Heart right ventricle (tissue), 16 donors: ENCODE measurements at regions not wholly inside any gene's neighbourhood (a gene's known extent, or its start where the extent isn't known, plus 50 kb on each side); places are given as distances from the start of the nearest gene placed in this dataset.
"Not testable (repeated sequence)": the region's sequence is repeated elsewhere in the genome, so short reads cannot be mapped to it uniquely, and the experiment has no call there.

Experiments
- ATAC-seq, 8 donors: fragments of 200-7000 bp; cut with Tn5 transposase; one replicate each; pipeline ENCODE4 v1.9.1; 2020; ENCODE audit warnings: mild to moderate bottlenecking in 8 of 8, moderate library complexity in 8 of 8, moderate number of reproducible peaks in 1 of 8
- DNase-seq, 2 donors: peaks; one replicate each; pipeline ENCODE4 v3.0.0-alpha.2; 2020
- H3K27ac ChIP-seq, 10 donors: fragments of 200-600 bp; sonication (generic) in 2 of 10; one replicate each; pipeline versions ENCODE4 v1.5.0 to v1.8.0; 2020 to 2022; ENCODE audit warnings: mild to moderate bottlenecking in 3 of 10
- H3K27me3 ChIP-seq, 7 donors: fragments of 200-600 bp; one replicate each; pipeline ENCODE4 v1.8.0; 2021 to 2022; ENCODE audit warnings: mild to moderate bottlenecking in 2 of 7
- H3K36me3 ChIP-seq, 9 donors: fragments of 200-600 bp; sonication (generic) in 1 of 9; one replicate each; pipeline versions ENCODE4 v1.5.0 to v1.8.0; 2020 to 2022; ENCODE audit warnings: mild to moderate bottlenecking in 2 of 9
- H3K4me1 ChIP-seq, 9 donors: fragments of 200-600 bp; sonication (generic) in 1 of 9; one replicate each; pipeline versions ENCODE4 v1.5.0 to v1.8.0; 2020 to 2022; ENCODE audit warnings: mild to moderate bottlenecking in 4 of 9
- H3K4me3 ChIP-seq, 10 donors: fragments of 200-600 bp; sonication (generic) in 2 of 10; one replicate each; pipeline versions ENCODE4 v1.5.0 to v1.8.0; 2020 to 2022; ENCODE audit warnings: mild to moderate bottlenecking in 7 of 10, moderate library complexity in 2 of 10
- H3K9me3 ChIP-seq, 11 donors: fragments of 200-600 bp in 10 of 11; sonication (generic) in 2 of 11; one replicate each; pipeline versions ENCODE4 v1.5.0 to v1.8.0; 2013 to 2022; ENCODE audit warnings: mild to moderate bottlenecking in 2 of 11, control low read depth in 1 of 11, moderate library complexity in 1 of 11
- WGBS, 2 donors: extraction: QIAGEN DNeasy Blood & Tissue Kit; methylation state at CpG; one replicate each; pipeline ENCODE4 v1.1.7; 2013; ENCODE audit warnings: inconsistent platforms in 1 of 2; 5-methylcytosine and 5-hydroxymethylcytosine counted together
- intact Hi-C, 10 donors: fragments of 100-400 bp; cut with DNase I; formaldehyde crosslinking; loops; one replicate each; pipeline versions ENCODE4 v1.11.1 to v1.14.2; 2022
- TF ChIP-seq, protein P1 (sequence below), 9 donors: fragments of 200-600 bp; sonication (generic) in 2 of 9; IDR thresholded peaks; one replicate each; pipeline versions ENCODE4 v1.5.0 to v1.8.0; 2021 to 2022; ENCODE audit warnings: antibody characterized with exemption in 9 of 9, mild to moderate bottlenecking in 5 of 9, moderate library complexity in 1 of 9
- donor health status: Arrhythmogenic right ventricular cardiomyopathy.
- donor health status: ischemic (EF 13 %, LVEDD 7.1; RV severe dilation, severe dysfunction).
- donor health status: healthy with polysubstance abuse.
- donor health status: DM: no; HTN: yes; CAD: no.
- donor health status: DM: no; HTN: no; CAD: no.
- donor health status: ischemic (EF 25% LVEDD 6.9; RV normal size, moderate dysfunction).
- donor health status: ischemic (EF 25% LVEDD 5.7; RV mildly dilated, moderate dysfunction).
- donor health status: healthy.
- donor health status: DM: yes; HTN: yes; CAD: no.
- donor health status: Ischemic cardiomyopathy.
- donor health status: ischemic (EF 35%, LVEDD 5.7; RV mildly dilated, moderate dysfunction).
- donor health status: nonischemic (EF 11% LVEDD 7.7; RV severe dilation, severe dysfunction).
- donor health status: DM: yes; HTN: yes; CAD: no.
- donor health status: PGD.
- donor health status: ischemic (EF 29% LVEDD 5.4; RV normal size, mild dysfunction).
- donor health status: nonischemic (EF 23%, LVEDD 6.1; RV moderate dilation, normal function).

DNA sequence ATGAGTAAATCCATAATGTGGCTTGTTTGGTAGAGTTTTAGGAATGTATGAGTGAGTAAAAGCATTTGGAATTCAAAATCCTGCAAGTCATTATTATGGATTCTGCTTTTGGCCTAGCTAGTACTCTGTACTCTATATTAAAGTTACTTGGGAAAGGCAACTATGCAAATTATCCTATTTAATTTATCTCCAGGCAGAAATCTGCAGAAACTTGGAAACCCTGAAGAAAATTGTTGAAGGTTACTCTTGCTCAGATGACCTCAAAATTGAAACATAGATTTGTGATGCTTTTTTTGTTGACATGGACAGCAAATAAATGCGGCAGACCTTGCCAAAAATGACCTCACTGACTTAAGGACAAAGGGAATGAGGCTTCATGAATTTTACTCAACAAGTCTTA lies 477.1 kb upstream of the EYS start:
- H3K9me3 ChIP-seq, result peaks cover 0 to 17% (median 0%) of the 10 kb centered on the region in 11 donors
- DNase-seq, result no peak
- H3K36me3 ChIP-seq, result no peaks in the 10 kb centered on the region
- no peaks in the 10 kb centered on the region for H3K27me3 ChIP-seq
- H3K4me3 ChIP-seq, result no peak overlapping the region
- ATAC-seq, result no peak
- WGBS, 2 donors, result 49 to 68% methylated on average over 1 of the region's 1 CpG
- intact Hi-C loops, result no loop called here
- TF ChIP-seq, protein P1, sequence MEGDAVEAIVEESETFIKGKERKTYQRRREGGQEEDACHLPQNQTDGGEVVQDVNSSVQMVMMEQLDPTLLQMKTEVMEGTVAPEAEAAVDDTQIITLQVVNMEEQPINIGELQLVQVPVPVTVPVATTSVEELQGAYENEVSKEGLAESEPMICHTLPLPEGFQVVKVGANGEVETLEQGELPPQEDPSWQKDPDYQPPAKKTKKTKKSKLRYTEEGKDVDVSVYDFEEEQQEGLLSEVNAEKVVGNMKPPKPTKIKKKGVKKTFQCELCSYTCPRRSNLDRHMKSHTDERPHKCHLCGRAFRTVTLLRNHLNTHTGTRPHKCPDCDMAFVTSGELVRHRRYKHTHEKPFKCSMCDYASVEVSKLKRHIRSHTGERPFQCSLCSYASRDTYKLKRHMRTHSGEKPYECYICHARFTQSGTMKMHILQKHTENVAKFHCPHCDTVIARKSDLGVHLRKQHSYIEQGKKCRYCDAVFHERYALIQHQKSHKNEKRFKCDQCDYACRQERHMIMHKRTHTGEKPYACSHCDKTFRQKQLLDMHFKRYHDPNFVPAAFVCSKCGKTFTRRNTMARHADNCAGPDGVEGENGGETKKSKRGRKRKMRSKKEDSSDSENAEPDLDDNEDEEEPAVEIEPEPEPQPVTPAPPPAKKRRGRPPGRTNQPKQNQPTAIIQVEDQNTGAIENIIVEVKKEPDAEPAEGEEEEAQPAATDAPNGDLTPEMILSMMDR (IDR thresholded peaks at IDR 0.05), result no peak
- H3K27ac ChIP-seq, result no peak overlapping the region
- no peaks in the 10 kb centered on the region for H3K4me1 ChIP-seq

DNA sequence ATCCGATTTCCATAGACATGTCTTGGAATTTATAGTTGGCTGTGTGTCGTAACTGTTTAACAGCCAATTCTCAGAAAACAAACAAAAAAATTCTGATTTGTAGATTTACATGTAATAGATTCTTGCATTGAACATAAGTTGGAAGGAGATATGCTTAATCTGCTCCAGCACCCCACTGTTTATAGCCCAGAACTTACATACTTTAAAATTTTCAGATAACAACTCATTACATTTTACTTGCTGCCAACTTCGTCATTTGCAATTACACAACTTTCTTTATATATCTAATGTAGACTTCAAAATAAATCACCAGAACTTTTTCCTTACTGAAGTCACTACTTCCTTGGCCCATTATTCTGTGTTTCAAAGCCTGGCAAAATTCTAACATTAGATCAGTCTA lies 472.3 kb upstream of the EYS start:
- intact Hi-C loops, result no loop called here
- peaks cover 0 to 23% (median 0%) of the 10 kb centered on the region in 11 donors for H3K9me3 ChIP-seq
- H3K4me1 ChIP-seq, result no peaks in the 10 kb centered on the region
- H3K36me3 ChIP-seq, result no peaks in the 10 kb centered on the region
- H3K27ac ChIP-seq, result no peak overlapping the region
- DNase-seq, result no peak
- no peaks in the 10 kb centered on the region for H3K27me3 ChIP-seq
- 76 to 83% methylated on average over 3 of the region's 3 CpGs for WGBS, 2 donors
- ATAC-seq, result no peak
- no peak overlapping the region for H3K4me3 ChIP-seq
- TF ChIP-seq, protein P1 (IDR thresholded peaks at IDR 0.05), result no peak

GRCh38 chr6:66173587-66173986 lies 466.6 kb upstream of the EYS start:
- DNase-seq (no peak), ATAC-seq (no peak)
- Histone ChIP-seq H3K9me3 (peaks cover 0 to 56% (median 14%) of the 10 kb centered on the region in 11 donors), H3K36me3 (no peaks in the 10 kb centered on the region), H3K27ac (no peak overlapping the region), H3K4me1 (no peaks in the 10 kb centered on the region), H3K4me3 (no peak overlapping the region), H3K27me3 (no peaks in the 10 kb centered on the region)
- intact Hi-C loops, result no loop called here
- TF ChIP-seq, protein P1 (IDR thresholded peaks at IDR 0.05), result no peak
- 77 to 81% methylated on average over 6 of the region's 6 CpGs for WGBS, 2 donors

GRCh38 chr6:66166713-66167112 lies 459.7 kb upstream of the EYS start:
- 86 to 91% methylated on average over 10 of the region's 10 CpGs for WGBS, 2 donors
- H3K4me3 ChIP-seq, H3K27ac ChIP-seq, H3K4me1 ChIP-seq, DNase-seq, H3K27me3 ChIP-seq, intact Hi-C loops, H3K36me3 ChIP-seq, ATAC-seq: not testable (repeated sequence)
- peaks cover 0 to 69% (median 7%) of the 10 kb centered on the region in 11 donors for H3K9me3 ChIP-seq

DNA sequence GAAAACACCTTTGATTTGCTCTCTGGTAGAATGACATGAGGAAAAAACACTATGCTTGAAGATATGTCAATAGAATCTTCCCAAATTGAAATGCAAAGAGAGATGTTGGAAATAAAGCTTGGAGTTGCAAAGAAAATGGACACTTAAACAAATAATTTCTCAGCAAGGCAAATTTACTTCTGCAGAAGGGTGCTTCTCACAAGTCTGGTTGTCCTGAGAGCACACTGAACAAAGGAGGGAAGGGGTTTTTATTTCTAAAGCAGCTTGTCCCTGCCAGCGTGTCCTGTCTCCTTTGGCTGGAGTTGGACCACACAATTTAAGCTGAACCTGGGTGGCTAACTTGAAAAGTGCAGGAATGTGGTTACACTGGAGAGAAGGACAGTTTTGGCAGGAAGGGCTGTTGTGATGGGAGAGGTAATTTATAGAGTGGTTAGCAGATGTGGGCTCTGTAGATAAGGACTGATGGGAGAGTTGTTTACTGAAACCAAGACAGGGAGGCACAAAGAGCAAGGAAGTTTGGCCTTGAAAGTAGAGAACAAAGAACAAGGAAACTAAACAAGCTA lies 454.6 kb upstream of the EYS start:
- Histone ChIP-seq H3K4me3 (no peak overlapping the region), H3K4me1 (no peaks in the 10 kb centered on the region), H3K9me3 (peaks cover 0 to 64% (median 20%) of the 10 kb centered on the region in 11 donors), H3K36me3 (no peaks in the 10 kb centered on the region), H3K27ac (no peak overlapping the region), H3K27me3 (no peaks in the 10 kb centered on the region)
- intact Hi-C loops, result no loop called here
- no peak for ATAC-seq
- no peak for DNase-seq
- WGBS, 2 donors, result 63 to 73% methylated on average over 1 of the region's 1 CpG
- TF ChIP-seq, protein P1 (IDR thresholded peaks at IDR 0.05), result no peak
